Gastroesophageal sphincter (tissue), 3 donors: ENCODE measurements at regions not wholly inside any gene's neighbourhood (a gene's known extent, or its start where the extent isn't known, plus 50 kb on each side); places are given as distances from the start of the nearest gene placed in this dataset.

ENCODE experiments used
- CTCF ChIP-seq, 4 experiments: fragments of 200-600 bp in 2 of 4; fragments of 450-650 bp in 2 of 4; sonication (generic) in 1 of 4; IDR thresholded peaks; one replicate each; pipeline ENCODE4 v1.5.1; 2017 to 2019; ENCODE audit warnings: antibody characterized with exemption in 4 of 4, mild to moderate bottlenecking in 2 of 4, moderate library complexity in 2 of 4
- POLR2A ChIP-seq, 2 donors: fragments of 450-650 bp; IDR thresholded peaks; one replicate each; pipeline ENCODE4 v1.6.1; 2017; ENCODE audit warnings: antibody characterized with exemption in 2 of 2, mild to moderate bottlenecking in 2 of 2, moderate library complexity in 1 of 2

- TF ChIP-seq CTCF (IDR thresholded peaks at IDR 0.05) (no peak), POLR2A (IDR thresholded peaks at IDR 0.05) (no peak)
Observed at GRCh38 chr3:67957268-67957667, 302.9 kb upstream of the SUCLG2 start.
